ENCODE measurements at regions not wholly inside any gene's neighbourhood (a gene's known extent, or its start where the extent isn't known, plus 50 kb on each side); places are given as distances from the start of the nearest gene placed in this dataset.

- TF ChIP-seq MAZ (IDR thresholded peaks at IDR 0.05; ENCODE audit: borderline replicate concordance, low read depth, low read length) (no peak), MAZ (CRISPR knock-in tag; IDR thresholded peaks at IDR 0.05; ENCODE audit: low read depth) (no peak), ZNF639 (CRISPR knock-in tag; conservative IDR thresholded peaks at IDR 0.05) (no peak), PAF1 (CRISPR knock-in tag; IDR thresholded peaks at IDR 0.05) (no peak), ATRX (CRISPR knock-in tag; IDR thresholded peaks at IDR 0.05; ENCODE audit: borderline replicate concordance) (no peak), ZBTB38 (CRISPR knock-in tag; IDR thresholded peaks at IDR 0.05) (no peak), ZNF343 (CRISPR knock-in tag; IDR thresholded peaks at IDR 0.05) (no peak), THYN1 (CRISPR knock-in tag; IDR thresholded peaks at IDR 0.05; ENCODE audit: borderline replicate concordance, low read depth) (no peak), ZSCAN21 (CRISPR knock-in tag; IDR thresholded peaks at IDR 0.05; ENCODE audit: borderline replicate concordance) (no peak), ZNF3 (CRISPR knock-in tag; IDR thresholded peaks at IDR 0.05) (no peak), ZBTB8A (CRISPR knock-in tag; IDR thresholded peaks at IDR 0.05; ENCODE audit: borderline replicate concordance, low read depth) (no peak), SALL2 (CRISPR knock-in tag; IDR thresholded peaks at IDR 0.05) (no peak), ZNF431 (CRISPR knock-in tag; IDR thresholded peaks at IDR 0.05; ENCODE audit: borderline replicate concordance, low read depth) (no peak), PTBP1 (IDR thresholded peaks at IDR 0.05; ENCODE audit: low read depth, low read length, poor library complexity, severe bottlenecking) (no peak), REXO4 (CRISPR knock-in tag; IDR thresholded peaks at IDR 0.05; ENCODE audit: borderline replicate concordance) (no peak), RFX3 (CRISPR knock-in tag; IDR thresholded peaks at IDR 0.05) (no peak), MXD3 (CRISPR knock-in tag; IDR thresholded peaks at IDR 0.05) (no peak), HNRNPK (IDR thresholded peaks at IDR 0.05; ENCODE audit: low read depth, low read length, poor library complexity, severe bottlenecking) (no peak), NR3C1 (CRISPR knock-in tag; IDR thresholded peaks at IDR 0.05) (no peak), ZNF17 (CRISPR knock-in tag; IDR thresholded peaks at IDR 0.05) (no peak), JARID2 (CRISPR knock-in tag; IDR thresholded peaks at IDR 0.05; ENCODE audit: insufficient replicate concordance) (no peak), FOXM1 (CRISPR knock-in tag; IDR thresholded peaks at IDR 0.05) (no peak), HNRNPUL1 (IDR thresholded peaks at IDR 0.05; ENCODE audit: low read depth, low read length) (no peak), AGO2 (optimal IDR thresholded peaks at IDR 0.05; ENCODE audit: low read depth, low read length) (no peak), FLYWCH1 (CRISPR knock-in tag; IDR thresholded peaks at IDR 0.05) (no peak), PAWR (CRISPR knock-in tag; IDR thresholded peaks at IDR 0.05; ENCODE audit: borderline replicate concordance) (no peak), HOXA9 (CRISPR knock-in tag; IDR thresholded peaks at IDR 0.05; ENCODE audit: borderline replicate concordance) (no peak), KLF12 (CRISPR knock-in tag; IDR thresholded peaks at IDR 0.05; ENCODE audit: borderline replicate concordance) (no peak), NCOA2 (CRISPR knock-in tag; IDR thresholded peaks at IDR 0.05) (peak; percentile 84)
- TF ChIP-seq, protein P1, sequence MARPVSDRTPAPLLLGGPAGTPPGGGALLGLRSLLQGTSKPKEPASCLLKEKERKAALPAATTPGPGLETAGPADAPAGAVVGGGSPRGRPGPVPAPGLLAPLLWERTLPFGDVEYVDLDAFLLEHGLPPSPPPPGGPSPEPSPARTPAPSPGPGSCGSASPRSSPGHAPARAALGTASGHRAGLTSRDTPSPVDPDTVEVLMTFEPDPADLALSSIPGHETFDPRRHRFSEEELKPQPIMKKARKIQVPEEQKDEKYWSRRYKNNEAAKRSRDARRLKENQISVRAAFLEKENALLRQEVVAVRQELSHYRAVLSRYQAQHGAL (CRISPR knock-in tag; IDR thresholded peaks at IDR 0.05; ENCODE audit: not compliant biosample characterization), result no peak
Measured at GRCh38 chr12:24045816-24046257, 96.4 kb upstream of the SOX5 start (continued).

Data from HepG2 (cell line).